Fibroblast of skin of back (primary cell): ENCODE measurements at regions not wholly inside any gene's neighbourhood (a gene's known extent, or its start where the extent isn't known, plus 50 kb on each side); places are given as distances from the start of the nearest gene placed in this dataset.
"Not testable (repeated sequence)": the region's sequence is repeated elsewhere in the genome, so short reads cannot be mapped to it uniquely, and the experiment has no call there.

ENCODE experiments used
- DNase-seq: peaks from one replicate; pipeline ENCODE4 v3.0.0-alpha.2; 2013

GRCh38 chr11:91625495-91625894 is 599.1 kb upstream of the FAT3 start:
- DNase-seq: peak; percentile 26

- DNase-seq: no peak
Observed at GRCh38 chr11:91624021-91624420, 600.6 kb upstream of the FAT3 start.

- DNase-seq: peak; percentile 3
Observed at GRCh38 chr11:91608677-91609076, 615.9 kb upstream of the FAT3 start.

GRCh38 chr11:91596111-91596510 is 628.5 kb upstream of the FAT3 start:
- no peak for DNase-seq

- no peak for DNase-seq
Observed at GRCh38 chr11:91591021-91591420, 633.6 kb upstream of the FAT3 start.

- no peak for DNase-seq
Observed at GRCh38 chr11:91587131-91587530, 637.5 kb upstream of the FAT3 start.

- DNase-seq: no peak
Observed at GRCh38 chr11:91585035-91585801, 639.4 kb upstream of the FAT3 start.

- peak; percentile 69 for DNase-seq
Observed at GRCh38 chr11:91563176-91563575, 661.4 kb upstream of the FAT3 start.

- no peak for DNase-seq
Observed at GRCh38 chr11:91560434-91560833, 664.2 kb upstream of the FAT3 start.

GRCh38 chr11:91538065-91538464 is 686.6 kb upstream of the FAT3 start:
- DNase-seq: no peak

- peak; percentile 74 for DNase-seq
Observed at GRCh38 chr11:91536366-91536765, 688.3 kb upstream of the FAT3 start.

- no peak for DNase-seq
Observed at GRCh38 chr11:91528965-91529364, 695.7 kb upstream of the FAT3 start.

GRCh38 chr11:91527380-91528030 is 697.1 kb upstream of the FAT3 start:
- DNase-seq: no peak

GRCh38 chr11:91513734-91514133 is 710.9 kb upstream of the FAT3 start:
- DNase-seq: peak; percentile 7

- no peak for DNase-seq
Observed at GRCh38 chr11:91497847-91498246, 726.8 kb upstream of the FAT3 start.

GRCh38 chr11:91495837-91496236 is 728.8 kb upstream of the FAT3 start:
- no peak for DNase-seq

GRCh38 chr11:91489989-91490388 is 734.6 kb upstream of the FAT3 start:
- DNase-seq: no peak

- DNase-seq: not testable (repeated sequence)
Observed at GRCh38 chr11:91483956-91484355, 740.7 kb upstream of the FAT3 start.

GRCh38 chr11:91481875-91482274 is 742.7 kb upstream of the FAT3 start:
- DNase-seq: not testable (repeated sequence)

GRCh38 chr11:91470656-91471055 is 754.0 kb upstream of the FAT3 start:
- peak; percentile 9 for DNase-seq

- peak; percentile 1 for DNase-seq
Observed at GRCh38 chr11:91459840-91460239, 764.8 kb upstream of the FAT3 start.

- no peak for DNase-seq
Observed at GRCh38 chr11:91446267-91446666, 778.4 kb upstream of the FAT3 start.

- no peak for DNase-seq
Observed at GRCh38 chr11:91435694-91436395, 788.8 kb upstream of the FAT3 start.
